ENCODE measurements at regions not wholly inside any gene's neighbourhood (a gene's known extent, or its start where the extent isn't known, plus 50 kb on each side); places are given as distances from the start of the nearest gene placed in this dataset.

- no peak for DNase-seq (ENCODE audit: low spot score in 2 of 2)
- no peak overlapping the region for H3K27ac Mint-ChIP-seq (ENCODE audit: low read depth)
- peaks cover 62% of the 10 kb centered on the region for H3K27me3 Mint-ChIP-seq
- H3K4me1 Mint-ChIP-seq, result no peaks in the 10 kb centered on the region
- no peak for ATAC-seq (replicated peaks; ENCODE audit: extremely low read depth, poor library complexity, severe bottlenecking)
- H3K36me3 Mint-ChIP-seq (ENCODE audit: insufficient read depth), result no peaks in the 10 kb centered on the region
- no peaks in the 10 kb centered on the region for H3K9me3 Mint-ChIP-seq
- H3K4me3 Mint-ChIP-seq, result no peak overlapping the region
Measured at GRCh38 chr14:93870377-93870776, 56.8 kb upstream of the FAM181A start.

GRCh38 chr14:93869427-93869826 is 57.7 kb upstream of the FAM181A start:
- Mint-ChIP-seq H3K27ac (ENCODE audit: low read depth) (no peak overlapping the region), H3K9me3 (no peaks in the 10 kb centered on the region), H3K4me3 (no peak overlapping the region), H3K27me3 (peaks cover 59% of the 10 kb centered on the region), H3K36me3 (ENCODE audit: insufficient read depth) (no peaks in the 10 kb centered on the region), H3K4me1 (no peaks in the 10 kb centered on the region)
- DNase-seq (ENCODE audit: low spot score in 2 of 2), result no peak
- no peak for ATAC-seq (replicated peaks; ENCODE audit: extremely low read depth, poor library complexity, severe bottlenecking)

GRCh38 chr14:93868165-93868564 is 59.0 kb upstream of the FAM181A start:
- ATAC-seq (replicated peaks; ENCODE audit: extremely low read depth, poor library complexity, severe bottlenecking) (no peak), DNase-seq (ENCODE audit: low spot score in 2 of 2) (no peak)
- Mint-ChIP-seq H3K4me1 (no peaks in the 10 kb centered on the region), H3K9me3 (no peaks in the 10 kb centered on the region), H3K36me3 (ENCODE audit: insufficient read depth) (no peaks in the 10 kb centered on the region), H3K4me3 (no peak overlapping the region), H3K27me3 (peaks cover 46% of the 10 kb centered on the region), H3K27ac (ENCODE audit: low read depth) (no peak overlapping the region)

GRCh38 chr14:93862265-93862664 is 64.9 kb upstream of the FAM181A start:
- Mint-ChIP-seq H3K9me3 (no peaks in the 10 kb centered on the region), H3K4me1 (no peaks in the 10 kb centered on the region), H3K27ac (ENCODE audit: low read depth) (no peak overlapping the region), H3K27me3 (peaks cover 50% of the 10 kb centered on the region), H3K36me3 (ENCODE audit: insufficient read depth) (no peaks in the 10 kb centered on the region), H3K4me3 (no peak overlapping the region)
- ATAC-seq (replicated peaks; ENCODE audit: extremely low read depth, poor library complexity, severe bottlenecking) (no peak), DNase-seq (ENCODE audit: low spot score in 2 of 2) (no peak)

GRCh38 chr14:93861836-93862235 is 65.3 kb upstream of the FAM181A start:
- Mint-ChIP-seq H3K9me3 (no peaks in the 10 kb centered on the region), H3K27me3 (peaks cover 52% of the 10 kb centered on the region), H3K27ac (ENCODE audit: low read depth) (no peak overlapping the region), H3K4me3 (no peak overlapping the region), H3K36me3 (ENCODE audit: insufficient read depth) (no peaks in the 10 kb centered on the region), H3K4me1 (no peaks in the 10 kb centered on the region)
- ATAC-seq (replicated peaks; ENCODE audit: extremely low read depth, poor library complexity, severe bottlenecking) (no peak), DNase-seq (ENCODE audit: low spot score in 2 of 2) (no peak)

GRCh38 chr14:93859957-93860356 is 67.2 kb upstream of the FAM181A start:
- no peak overlapping the region for H3K27ac Mint-ChIP-seq (ENCODE audit: low read depth)
- H3K9me3 Mint-ChIP-seq, result no peaks in the 10 kb centered on the region
- no peaks in the 10 kb centered on the region for H3K36me3 Mint-ChIP-seq (ENCODE audit: insufficient read depth)
- no peak overlapping the region for H3K4me3 Mint-ChIP-seq
- peaks cover 50% of the 10 kb centered on the region for H3K27me3 Mint-ChIP-seq
- no peaks in the 10 kb centered on the region for H3K4me1 Mint-ChIP-seq
- no peak for DNase-seq (ENCODE audit: low spot score in 2 of 2)
- no peak for ATAC-seq (replicated peaks; ENCODE audit: extremely low read depth, poor library complexity, severe bottlenecking)

- ATAC-seq (replicated peaks; ENCODE audit: extremely low read depth, poor library complexity, severe bottlenecking) (no peak), DNase-seq (ENCODE audit: low spot score in 2 of 2) (no peak)
- H3K27ac Mint-ChIP-seq (ENCODE audit: low read depth), result no peak overlapping the region
- no peaks in the 10 kb centered on the region for H3K36me3 Mint-ChIP-seq (ENCODE audit: insufficient read depth)
- peaks cover 50% of the 10 kb centered on the region for H3K27me3 Mint-ChIP-seq
- no peaks in the 10 kb centered on the region for H3K4me1 Mint-ChIP-seq
- no peaks in the 10 kb centered on the region for H3K9me3 Mint-ChIP-seq
- H3K4me3 Mint-ChIP-seq, result no peak overlapping the region
Measured at GRCh38 chr14:93858896-93859295, 68.2 kb upstream of the FAM181A start.

- DNase-seq (ENCODE audit: low spot score in 2 of 2) (no peak), ATAC-seq (replicated peaks; ENCODE audit: extremely low read depth, poor library complexity, severe bottlenecking) (no peak)
- H3K9me3 Mint-ChIP-seq, result no peaks in the 10 kb centered on the region
- no peak overlapping the region for H3K27ac Mint-ChIP-seq (ENCODE audit: low read depth)
- H3K4me3 Mint-ChIP-seq, result no peak overlapping the region
- no peaks in the 10 kb centered on the region for H3K4me1 Mint-ChIP-seq
- peaks cover 58% of the 10 kb centered on the region for H3K27me3 Mint-ChIP-seq
- H3K36me3 Mint-ChIP-seq (ENCODE audit: insufficient read depth), result no peaks in the 10 kb centered on the region
Measured at GRCh38 chr14:93857500-93858283, 69.4 kb upstream of the PRIMA1 start.

- Mint-ChIP-seq H3K9me3 (no peaks in the 10 kb centered on the region), H3K27ac (ENCODE audit: low read depth) (no peak overlapping the region), H3K36me3 (ENCODE audit: insufficient read depth) (no peaks in the 10 kb centered on the region), H3K4me1 (no peaks in the 10 kb centered on the region), H3K4me3 (no peak overlapping the region), H3K27me3 (peaks cover 64% of the 10 kb centered on the region)
- no peak for ATAC-seq (replicated peaks; ENCODE audit: extremely low read depth, poor library complexity, severe bottlenecking)
- no peak for DNase-seq (ENCODE audit: low spot score in 2 of 2)
Measured at GRCh38 chr14:93857081-93857480, 68.8 kb upstream of the PRIMA1 start.

GRCh38 chr14:93855737-93856136 is 67.5 kb upstream of the PRIMA1 start:
- H3K4me3 Mint-ChIP-seq, result no peak overlapping the region
- no peaks in the 10 kb centered on the region for H3K36me3 Mint-ChIP-seq (ENCODE audit: insufficient read depth)
- ATAC-seq (replicated peaks; ENCODE audit: extremely low read depth, poor library complexity, severe bottlenecking) (no peak), DNase-seq (ENCODE audit: low spot score in 2 of 2) (no peak)
- no peaks in the 10 kb centered on the region for H3K9me3 Mint-ChIP-seq
- no peaks in the 10 kb centered on the region for H3K4me1 Mint-ChIP-seq
- H3K27ac Mint-ChIP-seq (ENCODE audit: low read depth), result no peak overlapping the region
- peaks cover 73% of the 10 kb centered on the region for H3K27me3 Mint-ChIP-seq

GRCh38 chr14:93847473-93847872 is 59.2 kb upstream of the PRIMA1 start:
- Mint-ChIP-seq H3K36me3 (ENCODE audit: insufficient read depth) (no peaks in the 10 kb centered on the region), H3K9me3 (no peaks in the 10 kb centered on the region), H3K27ac (ENCODE audit: low read depth) (no peak overlapping the region), H3K4me1 (no peaks in the 10 kb centered on the region), H3K27me3 (peaks cover 66% of the 10 kb centered on the region), H3K4me3 (no peak overlapping the region)
- no peak for DNase-seq (ENCODE audit: low spot score in 2 of 2)
- ATAC-seq (replicated peaks; ENCODE audit: extremely low read depth, poor library complexity, severe bottlenecking), result no peak

- Mint-ChIP-seq H3K4me3 (no peak overlapping the region), H3K27ac (ENCODE audit: low read depth) (no peak overlapping the region), H3K4me1 (no peaks in the 10 kb centered on the region), H3K27me3 (peaks cover 81% of the 10 kb centered on the region), H3K9me3 (peaks cover 5% of the 10 kb centered on the region), H3K36me3 (ENCODE audit: insufficient read depth) (no peaks in the 10 kb centered on the region)
- no peak for ATAC-seq (replicated peaks; ENCODE audit: extremely low read depth, poor library complexity, severe bottlenecking)
- DNase-seq (ENCODE audit: low spot score in 2 of 2), result no peak
Measured at GRCh38 chr14:93838238-93838637, 50.0 kb upstream of the PRIMA1 start.
